ENCODE measurements at regions not wholly inside any gene's neighbourhood (a gene's known extent, or its start where the extent isn't known, plus 50 kb on each side); places are given as distances from the start of the nearest gene placed in this dataset.

- no peak for DNase-seq (ENCODE audit: low read depth)
These were observed 165.3 kb downstream of the GASK1B start for GRCh38 chr4:158007566-158007965.

DNA sequence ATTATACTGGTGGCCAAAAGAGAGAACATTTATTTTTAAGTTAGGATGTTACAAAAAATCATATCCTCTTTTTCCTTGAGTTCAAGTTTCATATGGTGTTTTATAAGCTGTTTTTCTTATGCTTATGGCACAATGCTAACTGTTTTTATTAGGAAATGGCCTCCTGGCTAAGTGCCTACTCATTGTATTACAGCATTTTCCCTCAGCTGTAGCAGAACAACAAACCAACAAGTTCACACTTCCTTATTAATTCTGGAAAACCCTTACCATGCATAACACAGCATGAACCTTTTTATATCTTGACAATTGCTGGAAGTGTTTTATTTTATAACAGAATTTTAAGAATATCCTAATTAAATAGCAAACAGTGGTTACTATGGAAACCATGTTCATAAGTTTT, 165.8 kb downstream of the GASK1B start:
- no peak for DNase-seq (ENCODE audit: low read depth)

- DNase-seq (ENCODE audit: low read depth), result no peak
These were observed 167.8 kb downstream of the GASK1B start for GRCh38 chr4:158005021-158005420.

GRCh38 chr4:158004101-158004500, 168.7 kb downstream of the GASK1B start:
- no peak for DNase-seq (ENCODE audit: low read depth)

GRCh38 chr4:158003212-158003611, 169.6 kb downstream of the GASK1B start:
- no peak for DNase-seq (ENCODE audit: low read depth)

- DNase-seq (ENCODE audit: low read depth), result no peak
These were observed 170.7 kb downstream of the GASK1B start for GRCh38 chr4:158002173-158002572.

DNA sequence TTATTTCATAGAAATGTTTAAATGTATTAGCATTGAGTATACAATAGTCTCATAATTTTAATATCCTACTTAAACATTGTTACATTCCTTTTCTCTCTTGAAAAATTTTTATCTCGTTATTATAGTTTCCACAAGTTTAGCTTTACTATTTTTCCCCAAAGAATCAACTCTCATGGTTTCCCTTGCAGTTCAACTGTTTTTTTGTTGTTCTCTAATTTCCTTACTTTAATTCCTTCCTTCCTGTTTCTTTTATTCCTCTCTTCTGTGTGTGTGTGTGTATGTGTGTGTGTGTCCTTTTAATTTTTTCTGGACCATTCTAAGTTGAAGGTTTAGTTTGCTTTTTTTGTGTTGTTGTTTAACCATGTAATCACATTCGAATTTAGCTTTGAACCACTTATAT, 171.1 kb downstream of the GASK1B start:
- no peak for DNase-seq (ENCODE audit: low read depth)

GRCh38 chr4:157999723-158000122, 173.1 kb downstream of the GASK1B start:
- DNase-seq (ENCODE audit: low read depth), result no peak

DNA sequence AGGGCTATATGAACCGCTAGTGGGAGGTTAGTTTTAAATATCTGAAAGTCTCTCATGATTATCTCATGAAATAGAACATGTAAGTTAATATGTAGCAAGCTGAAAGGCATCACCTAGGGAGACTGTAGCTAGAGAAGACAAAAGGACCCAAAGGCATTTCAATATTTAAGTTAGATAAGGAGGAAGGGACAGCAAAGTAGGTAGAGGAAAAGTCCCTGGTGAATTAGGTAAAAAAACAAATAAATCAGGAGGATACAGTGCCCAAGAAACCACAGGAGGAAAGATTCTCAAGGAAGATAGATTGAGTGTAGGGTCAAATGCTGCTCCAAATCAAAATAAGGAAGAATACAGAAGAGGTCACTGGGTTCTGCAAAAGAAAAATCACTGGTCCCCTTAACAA, 175.5 kb downstream of the GASK1B start:
- DNase-seq (ENCODE audit: low read depth), result no peak

GRCh38 chr4:157996061-157997028, 176.5 kb downstream of the GASK1B start:
- DNase-seq (ENCODE audit: low read depth), result no peak

GRCh38 chr4:157994863-157995262, 178.0 kb downstream of the GASK1B start:
- no peak for DNase-seq (ENCODE audit: low read depth)

DNA sequence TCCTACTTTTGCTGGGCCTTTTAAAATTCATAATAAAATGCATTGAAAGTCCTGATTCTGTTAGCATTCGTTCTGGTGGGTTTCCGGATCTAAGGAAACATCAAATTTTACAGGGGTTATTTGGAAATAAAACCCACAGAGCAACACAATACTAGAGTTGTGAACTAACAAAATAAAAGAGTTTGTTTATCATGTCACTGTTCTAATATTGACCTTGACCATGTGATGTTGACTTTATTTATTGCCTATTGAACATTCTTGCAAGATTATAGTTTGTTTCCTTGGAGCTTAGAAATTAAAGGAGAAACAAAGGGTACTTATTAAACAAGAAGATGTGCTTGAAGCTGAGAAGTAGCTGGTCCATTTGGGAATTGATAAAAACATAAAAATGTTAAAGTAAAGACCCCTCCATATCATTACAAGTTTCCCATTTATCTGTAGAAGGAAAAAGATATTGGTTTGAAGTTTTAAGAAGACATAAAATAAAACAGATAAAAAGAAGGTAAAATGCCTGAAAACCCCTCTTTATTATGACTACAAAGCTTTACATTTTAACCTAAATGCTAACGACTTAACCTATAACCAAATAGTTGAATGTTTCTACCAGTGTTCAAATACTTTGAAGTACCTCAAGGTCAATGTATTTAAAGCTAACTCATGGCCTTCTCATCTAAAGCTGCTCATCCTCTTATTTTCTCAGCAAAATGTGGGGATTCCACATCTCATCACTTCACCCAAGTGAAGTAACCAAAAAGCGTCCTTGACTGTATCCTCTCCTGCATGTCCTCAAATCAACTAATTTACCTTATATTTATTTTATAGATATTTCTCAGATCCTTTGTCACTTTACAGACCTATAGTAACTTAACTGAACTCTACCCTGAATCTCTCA, 179.6 kb downstream of the GASK1B start:
- no peak for DNase-seq (ENCODE audit: low read depth)

- peak; percentile 65 for DNase-seq (ENCODE audit: low read depth)
These were observed 180.7 kb downstream of the GASK1B start for GRCh38 chr4:157992038-157992705.

- no peak for DNase-seq (ENCODE audit: low read depth)
These were observed 184.2 kb downstream of the GASK1B start for GRCh38 chr4:157988641-157989040.

- DNase-seq (ENCODE audit: low read depth), result no peak
These were observed 188.4 kb downstream of the GASK1B start for GRCh38 chr4:157984285-157984911.

GRCh38 chr4:157983300-157983699, 189.5 kb downstream of the GASK1B start:
- DNase-seq (ENCODE audit: low read depth), result no peak

GRCh38 chr4:157980158-157980557, 192.7 kb downstream of the GASK1B start:
- DNase-seq (ENCODE audit: low read depth), result no peak

DNA sequence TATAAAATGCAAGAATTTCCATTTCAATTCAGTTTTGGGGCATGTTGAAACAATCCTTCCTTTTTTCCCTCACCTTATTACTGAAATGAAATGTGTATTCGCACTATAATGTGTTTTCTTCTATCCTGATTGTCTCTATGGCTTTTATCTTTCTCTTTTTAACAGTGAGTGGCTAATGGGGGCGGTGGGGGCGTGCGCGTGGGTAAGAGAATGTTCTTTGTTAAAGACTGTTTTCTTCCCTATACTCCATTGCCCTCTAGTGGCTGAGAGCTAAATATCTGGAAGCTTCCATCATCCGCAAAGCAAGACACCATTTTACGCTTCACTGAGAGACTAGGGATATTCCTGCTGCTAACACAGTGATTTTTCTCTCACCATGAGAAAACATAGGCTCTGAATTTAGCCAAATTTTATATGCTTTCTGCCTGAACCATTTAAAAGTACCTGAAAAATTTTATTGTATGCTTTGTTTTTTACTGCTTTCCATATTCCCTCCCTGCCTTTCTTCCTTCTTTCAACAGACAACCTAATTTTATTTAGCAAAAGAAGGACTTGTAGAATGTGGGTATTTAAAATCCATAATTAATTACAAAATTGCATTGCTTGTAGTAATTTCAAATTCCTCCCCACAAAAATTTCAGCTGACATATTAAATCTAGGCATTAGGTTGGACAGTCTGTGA, 194.0 kb downstream of the GASK1B start:
- peak; percentile 40 for DNase-seq (ENCODE audit: low read depth)

DNA sequence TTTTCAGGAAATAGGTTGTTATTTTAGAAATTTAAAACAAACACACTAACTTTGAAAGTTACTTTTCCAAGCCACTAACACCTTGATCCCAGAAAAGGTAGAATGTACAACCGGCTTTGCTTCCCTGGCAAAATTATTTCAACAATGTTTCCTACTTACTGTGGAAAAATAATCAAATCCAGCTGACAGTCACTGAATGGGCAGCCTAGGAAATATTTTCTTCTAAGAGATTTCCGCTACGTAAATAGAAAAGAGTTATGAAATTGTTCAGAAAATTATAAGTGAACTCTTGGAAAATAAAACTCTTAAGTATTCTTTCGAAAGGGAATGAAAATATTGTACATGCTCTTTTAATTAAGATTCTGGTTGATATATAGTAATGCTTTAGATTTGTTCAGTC, 195.7 kb downstream of the GASK1B start:
- no peak for DNase-seq (ENCODE audit: low read depth)

GRCh38 chr4:157973297-157973696, 199.5 kb downstream of the GASK1B start:
- DNase-seq (ENCODE audit: low read depth), result no peak

GRCh38 chr4:157964463-157964862, 208.4 kb downstream of the GASK1B start:
- no peak for DNase-seq (ENCODE audit: low read depth)
